HEK293 (cell line): ENCODE measurements at regions not wholly inside any gene's neighbourhood (a gene's known extent, or its start where the extent isn't known, plus 50 kb on each side); places are given as distances from the start of the nearest gene placed in this dataset.

ENCODE experiments used
- CTCF ChIA-PET: fragments of 350-600 bp; formaldehyde crosslinking; extraction: SDS; loops from one replicate; lab custom pipeline; 2021; ENCODE audit warnings: antibody characterized with exemption; lab: Yijun Ruan, JAX
- POLR2A ChIA-PET: fragments of 300-600 bp; formaldehyde crosslinking; extraction: SDS; loops from one replicate; lab custom pipeline; 2020; ENCODE audit warnings: antibody characterized with exemption, inconsistent platforms; lab: Yijun Ruan, JAX
- H3K27ac ChIP-seq: fragments of 200-500 bp; sonication (Bioruptor generic); 2 replicates; pipeline ENCODE4 v1.5.1; 2014; ENCODE audit warnings: low read depth, low read length, control low read depth, inconsistent platforms; ENCODE audit errors: extremely low read depth
- H3K36me3 ChIP-seq, 2 experiments: fragments of 200-500 bp in 1 of 2; sonication (Bioruptor generic) in 1 of 2; 1 replicate in 1 of 2; 2 replicates in 1 of 2; pipeline ENCODE4 v1.5.1; 2014 to 2017; ENCODE audit warnings: inconsistent platforms in 2 of 2, low read length in 2 of 2; ENCODE audit not compliant: control insufficient read depth in 2 of 2, insufficient read depth in 1 of 2
- H3K4me1 ChIP-seq: fragments of 200-500 bp; sonication (Bioruptor generic); 2 replicates; pipeline ENCODE4 v1.5.1; 2014; ENCODE audit warnings: mild to moderate bottlenecking, low read length, inconsistent platforms; ENCODE audit not compliant: control insufficient read depth, insufficient read depth
- H3K4me3 ChIP-seq: 2 replicates; pipeline ENCODE4 v1.5.1; 2011; ENCODE audit warnings: low read depth, mild to moderate bottlenecking, control low read depth, low read length, moderate library complexity
- H3K9me3 ChIP-seq: fragments of 200-500 bp; sonication (Bioruptor generic); 2 replicates; pipeline ENCODE4 v1.5.1; 2014; ENCODE audit warnings: low read depth, low read length, inconsistent platforms; ENCODE audit not compliant: control insufficient read depth, insufficient read depth
- FEZF1 ChIP-seq: fragments of 450-650 bp; formaldehyde crosslinking; IDR thresholded peaks from 2 replicates; pipeline ENCODE4 v1.5.1; 2016; ENCODE audit warnings: missing biosample characterization, missing genetic modification characterization
- KLF9 ChIP-seq: fragments of 450-650 bp; formaldehyde crosslinking; IDR thresholded peaks from 2 replicates; pipeline ENCODE4 v1.5.1; 2016; ENCODE audit warnings: missing biosample characterization, missing genetic modification characterization, low read depth
- PRDM1 ChIP-seq: fragments of 450-650 bp; formaldehyde crosslinking; IDR thresholded peaks from 2 replicates; pipeline ENCODE4; 2016; ENCODE audit warnings: missing biosample characterization, missing genetic modification characterization
- SCRT2 ChIP-seq: fragments of 450-650 bp; formaldehyde crosslinking; IDR thresholded peaks from 2 replicates; pipeline ENCODE4 v1.5.1; 2016; ENCODE audit warnings: missing biosample characterization, missing genetic modification characterization
- SP3 ChIP-seq: fragments of 450-650 bp; formaldehyde crosslinking; IDR thresholded peaks from 2 replicates; pipeline ENCODE4 v1.5.1; 2016; ENCODE audit warnings: missing biosample characterization, missing genetic modification characterization
- YY1 ChIP-seq: fragments of 450-650 bp; formaldehyde crosslinking; IDR thresholded peaks from 2 replicates; pipeline ENCODE4 v1.5.1; 2018; ENCODE audit warnings: missing biosample characterization, missing genetic modification characterization
- ZBTB21 ChIP-seq: fragments of 450-650 bp; formaldehyde crosslinking; IDR thresholded peaks from 2 replicates; pipeline ENCODE4 v1.5.1; 2017; ENCODE audit warnings: missing biosample characterization, missing genetic modification characterization
- ZNF114 ChIP-seq: fragments of 450-650 bp; formaldehyde crosslinking; IDR thresholded peaks from 2 replicates; pipeline ENCODE4 v1.5.0; 2017; ENCODE audit warnings: missing biosample characterization, missing genetic modification characterization
- ZNF19 ChIP-seq: fragments of 450-650 bp; formaldehyde crosslinking; IDR thresholded peaks from 2 replicates; pipeline ENCODE4; 2016; ENCODE audit warnings: missing biosample characterization, missing genetic modification characterization, low read depth
- ZNF214 ChIP-seq: fragments of 450-650 bp; formaldehyde crosslinking; IDR thresholded peaks from 2 replicates; pipeline ENCODE4 v1.5.1; 2017; ENCODE audit warnings: missing biosample characterization, mild to moderate bottlenecking, missing genetic modification characterization, borderline replicate concordance
- ZNF548 ChIP-seq: fragments of 450-650 bp; formaldehyde crosslinking; IDR thresholded peaks from 2 replicates; pipeline ENCODE4 v1.5.1; 2016; ENCODE audit warnings: missing biosample characterization, missing genetic modification characterization
- ZNF654 ChIP-seq: fragments of 450-650 bp; formaldehyde crosslinking; IDR thresholded peaks from 2 replicates; pipeline ENCODE4 v1.5.1; 2016; ENCODE audit warnings: low read depth, missing biosample characterization, missing genetic modification characterization
- ZNF707 ChIP-seq: fragments of 450-650 bp; formaldehyde crosslinking; IDR thresholded peaks from 2 replicates; pipeline ENCODE4 v1.5.1; 2016; ENCODE audit warnings: missing biosample characterization, missing genetic modification characterization
- ZSCAN30 ChIP-seq: fragments of 450-650 bp; IDR thresholded peaks from 2 replicates; pipeline ENCODE4 v1.5.1; 2018; ENCODE audit warnings: missing biosample characterization, mild to moderate bottlenecking, missing genetic modification characterization, moderate library complexity
- TF ChIP-seq, protein P1 (sequence below): fragments of 450-650 bp; formaldehyde crosslinking; IDR thresholded peaks from 2 replicates; pipeline ENCODE4 v1.5.1; 2016; ENCODE audit warnings: missing biosample characterization, missing genetic modification characterization, borderline replicate concordance
- TF ChIP-seq, protein P2 (sequence below): fragments of 450-650 bp; formaldehyde crosslinking; IDR thresholded peaks from 2 replicates; pipeline ENCODE4 v1.5.1; 2017; ENCODE audit warnings: missing biosample characterization, missing genetic modification characterization
- TF ChIP-seq, protein P3 (sequence below): fragments of 450-650 bp; formaldehyde crosslinking; IDR thresholded peaks from 2 replicates; pipeline ENCODE4 v1.5.0; 2017; ENCODE audit warnings: missing biosample characterization, missing genetic modification characterization, borderline replicate concordance
- TF ChIP-seq, protein P4 (sequence below): fragments of 450-650 bp; formaldehyde crosslinking; IDR thresholded peaks from 2 replicates; pipeline ENCODE4 v1.5.1; 2017; ENCODE audit warnings: missing biosample characterization, missing genetic modification characterization
- TF ChIP-seq, protein P5 (sequence below): fragments of 450-650 bp; formaldehyde crosslinking; IDR thresholded peaks from 2 replicates; pipeline ENCODE4 v1.5.1; 2016; ENCODE audit warnings: missing biosample characterization, missing genetic modification characterization
- TF ChIP-seq, protein P6 (sequence below): fragments of 450-650 bp; formaldehyde crosslinking; IDR thresholded peaks from 2 replicates; pipeline ENCODE4 v1.5.1; 2016; ENCODE audit warnings: missing biosample characterization, missing genetic modification characterization
- TF ChIP-seq, protein P7 (sequence below): fragments of 450-650 bp; formaldehyde crosslinking; IDR thresholded peaks from 2 replicates; pipeline ENCODE4 v1.5.1; 2016; ENCODE audit warnings: missing biosample characterization, missing genetic modification characterization

DNA sequence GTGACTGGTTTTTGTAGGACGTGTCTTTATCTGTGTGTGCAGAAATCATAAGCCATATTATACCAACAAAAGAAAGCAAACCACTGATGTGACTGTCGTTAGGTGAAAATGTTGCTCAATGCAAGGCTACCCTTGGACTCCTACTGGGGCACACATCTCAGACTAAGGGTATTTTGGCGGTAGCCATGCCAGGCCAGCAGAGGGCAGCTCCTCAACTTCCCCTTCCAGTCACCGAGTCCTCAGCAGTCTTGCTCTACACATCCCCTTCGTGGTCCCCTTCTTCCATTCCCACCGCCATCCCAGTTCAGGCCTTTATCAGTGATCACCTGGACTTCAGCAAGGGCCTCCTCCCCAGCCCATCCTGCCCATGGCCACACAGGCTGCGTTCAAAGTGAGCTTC, 113.7 kb upstream of the GGTLC1 start:
- Histone ChIP-seq H3K9me3 (no peaks in the 10 kb centered on the region), H3K4me3 (no peak overlapping the region), H3K36me3 (no peaks in the 10 kb centered on the region), H3K4me1 (no peaks in the 10 kb centered on the region), H3K27ac (no peak overlapping the region)
- ChIA-PET CTCF (interaction anchor here (0.6 to 2.3 kb wide), 7 partner anchors 12 to 309 kb away, joined by 3 to 9 read pairs (median 4); no protein-coding TSS in a partner anchor), POLR2A (no interaction called here)
- TF ChIP-seq, protein P1, sequence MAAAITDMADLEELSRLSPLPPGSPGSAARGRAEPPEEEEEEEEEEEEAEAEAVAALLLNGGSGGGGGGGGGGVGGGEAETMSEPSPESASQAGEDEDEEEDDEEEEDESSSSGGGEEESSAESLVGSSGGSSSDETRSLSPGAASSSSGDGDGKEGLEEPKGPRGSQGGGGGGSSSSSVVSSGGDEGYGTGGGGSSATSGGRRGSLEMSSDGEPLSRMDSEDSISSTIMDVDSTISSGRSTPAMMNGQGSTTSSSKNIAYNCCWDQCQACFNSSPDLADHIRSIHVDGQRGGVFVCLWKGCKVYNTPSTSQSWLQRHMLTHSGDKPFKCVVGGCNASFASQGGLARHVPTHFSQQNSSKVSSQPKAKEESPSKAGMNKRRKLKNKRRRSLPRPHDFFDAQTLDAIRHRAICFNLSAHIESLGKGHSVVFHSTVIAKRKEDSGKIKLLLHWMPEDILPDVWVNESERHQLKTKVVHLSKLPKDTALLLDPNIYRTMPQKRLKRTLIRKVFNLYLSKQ (tag by site-specific recombination) = no peak
- TF ChIP-seq ZNF19 (no peak), SCRT2 (tag by site-specific recombination) (no peak)
- TF ChIP-seq, protein P2, sequence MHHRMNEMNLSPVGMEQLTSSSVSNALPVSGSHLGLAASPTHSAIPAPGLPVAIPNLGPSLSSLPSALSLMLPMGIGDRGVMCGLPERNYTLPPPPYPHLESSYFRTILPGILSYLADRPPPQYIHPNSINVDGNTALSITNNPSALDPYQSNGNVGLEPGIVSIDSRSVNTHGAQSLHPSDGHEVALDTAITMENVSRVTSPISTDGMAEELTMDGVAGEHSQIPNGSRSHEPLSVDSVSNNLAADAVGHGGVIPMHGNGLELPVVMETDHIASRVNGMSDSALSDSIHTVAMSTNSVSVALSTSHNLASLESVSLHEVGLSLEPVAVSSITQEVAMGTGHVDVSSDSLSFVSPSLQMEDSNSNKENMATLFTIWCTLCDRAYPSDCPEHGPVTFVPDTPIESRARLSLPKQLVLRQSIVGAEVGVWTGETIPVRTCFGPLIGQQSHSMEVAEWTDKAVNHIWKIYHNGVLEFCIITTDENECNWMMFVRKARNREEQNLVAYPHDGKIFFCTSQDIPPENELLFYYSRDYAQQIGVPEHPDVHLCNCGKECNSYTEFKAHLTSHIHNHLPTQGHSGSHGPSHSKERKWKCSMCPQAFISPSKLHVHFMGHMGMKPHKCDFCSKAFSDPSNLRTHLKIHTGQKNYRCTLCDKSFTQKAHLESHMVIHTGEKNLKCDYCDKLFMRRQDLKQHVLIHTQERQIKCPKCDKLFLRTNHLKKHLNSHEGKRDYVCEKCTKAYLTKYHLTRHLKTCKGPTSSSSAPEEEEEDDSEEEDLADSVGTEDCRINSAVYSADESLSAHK (tag by site-specific recombination) = no peak
- TF ChIP-seq, protein P3, sequence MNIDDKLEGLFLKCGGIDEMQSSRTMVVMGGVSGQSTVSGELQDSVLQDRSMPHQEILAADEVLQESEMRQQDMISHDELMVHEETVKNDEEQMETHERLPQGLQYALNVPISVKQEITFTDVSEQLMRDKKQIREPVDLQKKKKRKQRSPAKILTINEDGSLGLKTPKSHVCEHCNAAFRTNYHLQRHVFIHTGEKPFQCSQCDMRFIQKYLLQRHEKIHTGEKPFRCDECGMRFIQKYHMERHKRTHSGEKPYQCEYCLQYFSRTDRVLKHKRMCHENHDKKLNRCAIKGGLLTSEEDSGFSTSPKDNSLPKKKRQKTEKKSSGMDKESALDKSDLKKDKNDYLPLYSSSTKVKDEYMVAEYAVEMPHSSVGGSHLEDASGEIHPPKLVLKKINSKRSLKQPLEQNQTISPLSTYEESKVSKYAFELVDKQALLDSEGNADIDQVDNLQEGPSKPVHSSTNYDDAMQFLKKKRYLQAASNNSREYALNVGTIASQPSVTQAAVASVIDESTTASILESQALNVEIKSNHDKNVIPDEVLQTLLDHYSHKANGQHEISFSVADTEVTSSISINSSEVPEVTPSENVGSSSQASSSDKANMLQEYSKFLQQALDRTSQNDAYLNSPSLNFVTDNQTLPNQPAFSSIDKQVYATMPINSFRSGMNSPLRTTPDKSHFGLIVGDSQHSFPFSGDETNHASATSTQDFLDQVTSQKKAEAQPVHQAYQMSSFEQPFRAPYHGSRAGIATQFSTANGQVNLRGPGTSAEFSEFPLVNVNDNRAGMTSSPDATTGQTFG (tag by site-specific recombination) = no peak

DNA sequence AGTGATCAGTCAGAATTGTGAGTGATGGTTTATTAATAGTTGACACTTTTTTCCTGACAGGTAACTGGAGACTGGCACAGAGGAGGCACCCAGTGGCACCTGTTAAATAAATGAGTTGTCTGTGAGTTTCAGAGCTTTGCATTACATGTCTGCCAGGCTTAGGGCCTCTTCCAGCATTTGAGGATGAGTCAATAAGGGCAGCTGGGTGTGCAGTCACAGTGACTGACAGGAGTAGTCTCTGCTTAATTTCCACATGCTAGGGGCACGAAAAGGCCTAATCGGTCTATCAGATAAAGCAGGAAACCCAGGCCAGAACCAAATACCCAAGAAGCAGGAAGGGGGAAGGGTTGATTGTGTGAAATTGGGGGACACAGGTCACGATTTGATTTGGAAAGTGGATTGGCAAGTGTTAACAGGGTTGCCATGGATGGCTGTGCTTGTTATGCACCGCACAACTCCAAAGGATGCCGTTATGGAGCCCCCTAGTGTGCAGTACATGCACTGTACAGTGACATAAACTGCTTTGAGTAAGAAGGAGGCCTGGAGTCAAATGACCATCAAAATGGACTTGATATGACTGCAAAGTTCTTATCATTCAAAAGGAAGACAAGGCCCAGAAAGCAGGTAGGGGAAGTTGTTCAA, 111.9 kb upstream of the GGTLC1 start:
- no peaks in the 10 kb centered on the region for H3K36me3 ChIP-seq
- no peaks in the 10 kb centered on the region for H3K4me1 ChIP-seq
- ChIA-PET POLR2A (no interaction called here), CTCF (interaction anchor here (0.6 to 1.4 kb wide), 13 partner anchors 14 to 731 kb away, joined by 3 to 4 read pairs (median 3); no protein-coding TSS in a partner anchor)
- H3K4me3 ChIP-seq = no peak overlapping the region
- no peaks in the 10 kb centered on the region for H3K9me3 ChIP-seq
- H3K27ac ChIP-seq = no peak overlapping the region
- TF ChIP-seq YY1 (tag by site-specific recombination) (no peak), FEZF1 (tag by site-specific recombination) (no peak), KLF9 (tag by site-specific recombination) (no peak), ZNF548 (tag by site-specific recombination) (no peak), PRDM1 (tag by site-specific recombination) (0 out of 2 replicates have a peak, but pooled peaks have one; percentile 31), ZSCAN30 (tag by site-specific recombination) (no peak), ZNF654 (tag by site-specific recombination) (peak; percentile 51), SP3 (tag by site-specific recombination) (no peak), ZBTB21 (tag by site-specific recombination) (no peak), ZNF114 (tag by site-specific recombination) (no peak), ZNF214 (tag by site-specific recombination) (no peak), ZNF707 (no peak)
- TF ChIP-seq, protein P4, sequence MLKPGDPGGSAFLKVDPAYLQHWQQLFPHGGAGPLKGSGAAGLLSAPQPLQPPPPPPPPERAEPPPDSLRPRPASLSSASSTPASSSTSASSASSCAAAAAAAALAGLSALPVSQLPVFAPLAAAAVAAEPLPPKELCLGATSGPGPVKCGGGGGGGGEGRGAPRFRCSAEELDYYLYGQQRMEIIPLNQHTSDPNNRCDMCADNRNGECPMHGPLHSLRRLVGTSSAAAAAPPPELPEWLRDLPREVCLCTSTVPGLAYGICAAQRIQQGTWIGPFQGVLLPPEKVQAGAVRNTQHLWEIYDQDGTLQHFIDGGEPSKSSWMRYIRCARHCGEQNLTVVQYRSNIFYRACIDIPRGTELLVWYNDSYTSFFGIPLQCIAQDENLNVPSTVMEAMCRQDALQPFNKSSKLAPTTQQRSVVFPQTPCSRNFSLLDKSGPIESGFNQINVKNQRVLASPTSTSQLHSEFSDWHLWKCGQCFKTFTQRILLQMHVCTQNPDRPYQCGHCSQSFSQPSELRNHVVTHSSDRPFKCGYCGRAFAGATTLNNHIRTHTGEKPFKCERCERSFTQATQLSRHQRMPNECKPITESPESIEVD = no peak
- TF ChIP-seq, protein P5, sequence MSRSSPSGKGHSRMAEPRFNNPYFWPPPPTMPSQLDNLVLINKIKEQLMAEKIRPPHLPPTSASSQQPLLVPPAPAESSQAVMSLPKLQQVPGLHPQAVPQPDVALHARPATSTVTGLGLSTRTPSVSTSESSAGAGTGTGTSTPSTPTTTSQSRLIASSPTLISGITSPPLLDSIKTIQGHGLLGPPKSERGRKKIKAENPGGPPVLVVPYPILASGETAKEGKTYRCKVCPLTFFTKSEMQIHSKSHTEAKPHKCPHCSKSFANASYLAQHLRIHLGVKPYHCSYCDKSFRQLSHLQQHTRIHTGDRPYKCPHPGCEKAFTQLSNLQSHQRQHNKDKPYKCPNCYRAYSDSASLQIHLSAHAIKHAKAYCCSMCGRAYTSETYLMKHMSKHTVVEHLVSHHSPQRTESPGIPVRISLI (tag by site-specific recombination) = no peak
- TF ChIP-seq, protein P6, sequence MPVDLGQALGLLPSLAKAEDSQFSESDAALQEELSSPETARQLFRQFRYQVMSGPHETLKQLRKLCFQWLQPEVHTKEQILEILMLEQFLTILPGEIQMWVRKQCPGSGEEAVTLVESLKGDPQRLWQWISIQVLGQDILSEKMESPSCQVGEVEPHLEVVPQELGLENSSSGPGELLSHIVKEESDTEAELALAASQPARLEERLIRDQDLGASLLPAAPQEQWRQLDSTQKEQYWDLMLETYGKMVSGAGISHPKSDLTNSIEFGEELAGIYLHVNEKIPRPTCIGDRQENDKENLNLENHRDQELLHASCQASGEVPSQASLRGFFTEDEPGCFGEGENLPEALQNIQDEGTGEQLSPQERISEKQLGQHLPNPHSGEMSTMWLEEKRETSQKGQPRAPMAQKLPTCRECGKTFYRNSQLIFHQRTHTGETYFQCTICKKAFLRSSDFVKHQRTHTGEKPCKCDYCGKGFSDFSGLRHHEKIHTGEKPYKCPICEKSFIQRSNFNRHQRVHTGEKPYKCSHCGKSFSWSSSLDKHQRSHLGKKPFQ (tag by site-specific recombination) = no peak
- TF ChIP-seq, protein P7, sequence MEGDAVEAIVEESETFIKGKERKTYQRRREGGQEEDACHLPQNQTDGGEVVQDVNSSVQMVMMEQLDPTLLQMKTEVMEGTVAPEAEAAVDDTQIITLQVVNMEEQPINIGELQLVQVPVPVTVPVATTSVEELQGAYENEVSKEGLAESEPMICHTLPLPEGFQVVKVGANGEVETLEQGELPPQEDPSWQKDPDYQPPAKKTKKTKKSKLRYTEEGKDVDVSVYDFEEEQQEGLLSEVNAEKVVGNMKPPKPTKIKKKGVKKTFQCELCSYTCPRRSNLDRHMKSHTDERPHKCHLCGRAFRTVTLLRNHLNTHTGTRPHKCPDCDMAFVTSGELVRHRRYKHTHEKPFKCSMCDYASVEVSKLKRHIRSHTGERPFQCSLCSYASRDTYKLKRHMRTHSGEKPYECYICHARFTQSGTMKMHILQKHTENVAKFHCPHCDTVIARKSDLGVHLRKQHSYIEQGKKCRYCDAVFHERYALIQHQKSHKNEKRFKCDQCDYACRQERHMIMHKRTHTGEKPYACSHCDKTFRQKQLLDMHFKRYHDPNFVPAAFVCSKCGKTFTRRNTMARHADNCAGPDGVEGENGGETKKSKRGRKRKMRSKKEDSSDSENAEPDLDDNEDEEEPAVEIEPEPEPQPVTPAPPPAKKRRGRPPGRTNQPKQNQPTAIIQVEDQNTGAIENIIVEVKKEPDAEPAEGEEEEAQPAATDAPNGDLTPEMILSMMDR (tag by site-specific recombination) = peak; percentile 53; the same call in 1 of the 2 replicates
